ENCODE measurements at regions not wholly inside any gene's neighbourhood (a gene's known extent, or its start where the extent isn't known, plus 50 kb on each side); places are given as distances from the start of the nearest gene placed in this dataset.

DNA sequence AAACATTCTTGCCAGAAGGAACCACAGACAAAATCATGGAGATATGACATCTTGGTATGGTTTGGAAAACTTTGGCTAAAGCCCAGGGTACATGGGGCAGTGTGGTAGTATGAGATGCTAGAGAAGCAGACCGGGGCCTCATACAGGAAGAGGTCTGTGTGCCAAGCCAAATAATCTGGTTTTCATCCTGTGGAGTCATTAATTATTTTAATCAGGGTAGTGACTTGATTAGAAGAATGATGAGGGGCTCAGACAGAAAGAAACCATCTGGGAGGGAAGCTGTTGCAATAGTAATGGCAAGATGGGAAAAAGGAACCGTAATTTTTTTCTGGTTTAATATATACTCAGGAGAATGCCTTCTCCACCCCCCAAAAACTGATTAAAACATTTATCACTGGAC, 318.0 kb downstream of the BRINP2 start:
- no peak for TF ChIP-seq POLR2A (IDR thresholded peaks at IDR 0.05)
- TF ChIP-seq, protein P1, sequence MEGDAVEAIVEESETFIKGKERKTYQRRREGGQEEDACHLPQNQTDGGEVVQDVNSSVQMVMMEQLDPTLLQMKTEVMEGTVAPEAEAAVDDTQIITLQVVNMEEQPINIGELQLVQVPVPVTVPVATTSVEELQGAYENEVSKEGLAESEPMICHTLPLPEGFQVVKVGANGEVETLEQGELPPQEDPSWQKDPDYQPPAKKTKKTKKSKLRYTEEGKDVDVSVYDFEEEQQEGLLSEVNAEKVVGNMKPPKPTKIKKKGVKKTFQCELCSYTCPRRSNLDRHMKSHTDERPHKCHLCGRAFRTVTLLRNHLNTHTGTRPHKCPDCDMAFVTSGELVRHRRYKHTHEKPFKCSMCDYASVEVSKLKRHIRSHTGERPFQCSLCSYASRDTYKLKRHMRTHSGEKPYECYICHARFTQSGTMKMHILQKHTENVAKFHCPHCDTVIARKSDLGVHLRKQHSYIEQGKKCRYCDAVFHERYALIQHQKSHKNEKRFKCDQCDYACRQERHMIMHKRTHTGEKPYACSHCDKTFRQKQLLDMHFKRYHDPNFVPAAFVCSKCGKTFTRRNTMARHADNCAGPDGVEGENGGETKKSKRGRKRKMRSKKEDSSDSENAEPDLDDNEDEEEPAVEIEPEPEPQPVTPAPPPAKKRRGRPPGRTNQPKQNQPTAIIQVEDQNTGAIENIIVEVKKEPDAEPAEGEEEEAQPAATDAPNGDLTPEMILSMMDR (IDR thresholded peaks at IDR 0.05): no peak
